ENCODE measurements at regions not wholly inside any gene's neighbourhood (a gene's known extent, or its start where the extent isn't known, plus 50 kb on each side); places are given as distances from the start of the nearest gene placed in this dataset.
"Not testable (repeated sequence)": the region's sequence is repeated elsewhere in the genome, so short reads cannot be mapped to it uniquely, and the experiment has no call there.

DNA sequence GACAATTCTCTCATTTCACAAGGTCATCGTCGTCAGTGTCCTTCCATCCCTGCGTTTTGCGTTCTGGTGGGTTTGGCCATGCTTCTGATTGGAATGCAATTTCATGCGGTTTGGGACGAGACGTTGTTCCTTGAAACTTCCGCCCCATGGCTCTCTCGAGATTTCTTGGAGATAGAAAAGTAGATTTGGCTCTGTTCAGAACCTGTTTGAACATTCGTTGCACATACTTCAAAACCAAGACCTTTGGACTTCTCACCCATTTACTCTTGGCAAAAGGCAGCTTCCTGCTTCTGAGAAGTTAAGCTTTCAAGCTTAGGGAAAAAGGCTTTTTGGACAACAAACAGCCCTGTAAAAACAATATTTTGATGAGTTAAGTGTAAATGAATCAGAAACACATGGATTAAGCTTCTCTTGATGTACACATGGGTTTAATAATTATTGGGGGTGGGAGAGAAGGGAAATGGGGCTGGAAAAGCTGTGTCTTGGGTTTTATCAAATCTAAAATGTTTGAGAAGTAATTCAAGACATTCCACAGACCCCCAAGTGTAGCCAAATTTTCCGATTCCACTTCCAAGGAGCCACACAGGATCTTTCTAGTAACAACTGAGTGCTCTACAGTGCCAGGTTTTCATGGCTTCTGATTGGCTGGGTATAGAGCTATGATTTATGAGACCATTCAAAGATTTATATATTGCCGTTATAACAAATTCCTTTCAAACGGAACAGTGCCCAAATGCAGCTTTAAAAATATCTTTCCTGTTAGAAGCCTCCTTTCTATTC, 467.2 kb downstream of the MED13L start:
- DNase-seq: no peak

DNA sequence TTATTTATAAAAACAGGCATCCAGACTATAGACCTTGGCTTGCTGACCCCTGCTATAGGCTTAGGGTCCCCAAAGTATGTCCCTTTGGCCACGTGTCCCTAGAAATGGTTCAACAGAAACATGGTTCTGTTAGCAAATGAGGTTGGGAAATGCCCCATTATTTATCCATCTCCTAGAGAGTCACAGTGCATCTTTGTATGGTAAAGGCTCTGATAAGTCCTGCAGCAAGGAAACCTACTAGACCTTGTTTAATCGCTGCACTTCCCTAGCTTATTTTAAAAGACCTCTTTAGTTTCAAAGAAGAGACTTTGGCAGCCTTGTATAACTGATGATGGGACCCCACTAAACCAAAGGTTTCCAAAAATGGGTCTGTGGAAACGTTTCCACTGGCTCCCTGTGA, 471.5 kb downstream of the MED13L start:
- no peak for DNase-seq

GRCh38 chr12:115802767-115803166, 474.7 kb downstream of the MED13L start:
- no peak for DNase-seq

GRCh38 chr12:115801871-115802270, 475.6 kb downstream of the MED13L start:
- no peak for DNase-seq

DNA sequence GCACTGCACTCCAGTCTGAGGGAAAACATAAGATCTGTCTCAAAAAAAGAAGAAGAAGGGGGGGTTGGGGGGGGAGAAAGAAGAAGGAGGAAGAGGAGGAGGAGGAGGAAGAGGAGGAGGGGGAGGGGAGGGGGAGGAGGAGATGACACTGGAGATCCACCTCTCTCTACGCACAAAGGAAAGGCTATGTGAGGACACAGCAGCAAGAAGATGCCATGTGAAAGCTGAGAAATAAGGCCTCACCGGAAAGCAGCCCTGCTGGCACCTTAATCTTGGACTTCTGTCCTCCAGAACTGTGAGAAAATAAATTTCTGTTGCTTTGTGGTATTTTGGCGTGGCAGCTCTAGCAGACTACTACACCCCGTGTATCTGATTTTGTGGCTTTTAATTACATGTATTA, 477.9 kb downstream of the MED13L start:
- DNase-seq: no peak

DNA sequence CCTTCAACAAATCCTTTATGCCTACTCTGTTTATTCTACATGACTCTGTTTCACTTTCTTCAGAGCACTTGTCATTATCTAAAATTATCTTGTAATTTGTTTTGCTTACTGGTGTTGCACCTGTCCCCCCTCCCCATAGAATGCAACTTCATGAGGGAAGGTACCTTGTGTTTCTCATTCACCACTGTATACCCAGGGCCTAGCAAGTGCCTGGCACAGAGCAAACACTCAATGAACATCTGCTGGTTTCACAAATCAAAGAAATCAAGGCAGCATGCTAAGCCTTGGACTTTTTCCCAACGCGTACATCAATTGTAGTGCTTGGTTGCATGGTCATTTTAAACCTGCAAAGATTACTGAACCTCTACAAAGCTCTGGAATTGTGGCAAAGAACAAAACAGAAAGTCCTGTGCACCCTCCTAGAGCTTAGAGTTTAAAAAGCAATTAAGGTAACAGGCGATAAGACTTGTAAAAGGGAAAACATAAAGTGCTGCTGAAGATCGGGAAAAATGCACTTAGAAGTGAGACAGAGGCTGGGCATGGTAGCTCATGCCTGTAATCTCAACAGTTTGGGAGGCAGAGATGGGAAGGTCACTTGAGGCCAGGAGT, 479.1 kb downstream of the MED13L start:
- DNase-seq: no peak

DNA sequence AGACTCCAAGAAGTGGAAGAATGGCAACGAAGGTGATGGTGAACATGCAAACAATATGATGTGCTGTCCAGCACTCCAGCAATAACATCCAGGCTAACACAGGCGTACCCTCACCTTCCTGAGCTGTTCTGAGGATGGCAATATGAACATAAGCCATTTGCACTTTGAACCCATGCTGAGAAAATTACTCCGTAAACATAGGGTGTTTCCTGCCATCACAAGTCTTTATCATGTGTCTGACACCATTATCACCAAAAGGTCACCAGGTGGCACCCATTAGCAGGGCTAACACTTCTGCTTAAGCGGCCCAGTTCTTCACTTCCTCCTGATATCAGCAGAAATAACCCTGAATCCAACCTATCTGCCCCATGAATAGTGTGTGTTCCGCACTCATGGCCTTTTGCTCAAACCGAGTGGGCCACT, 482.8 kb downstream of the MED13L start:
- DNase-seq: no peak

DNA sequence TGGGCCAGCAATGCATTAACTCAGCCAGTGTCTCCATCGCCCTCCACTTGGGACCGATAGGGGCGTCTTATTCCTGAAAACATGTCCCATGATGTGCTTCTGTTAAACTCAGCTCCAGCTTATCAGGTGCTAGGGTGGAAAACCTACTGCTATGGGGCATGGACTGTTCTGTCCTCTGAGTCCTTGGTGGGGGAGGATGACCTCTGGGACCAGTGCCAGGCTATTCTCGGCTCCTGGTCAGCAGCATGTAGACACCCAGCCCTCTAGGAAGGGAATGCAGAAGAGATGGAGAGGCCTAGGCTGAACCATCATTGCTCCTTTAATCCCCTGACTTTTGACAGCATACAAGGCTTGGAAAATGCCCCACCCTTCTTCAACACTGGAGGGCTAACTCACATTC, 486.2 kb downstream of the MED13L start:
- no peak for DNase-seq

- DNase-seq: no peak
These were observed 487.0 kb downstream of the MED13L start for GRCh38 chr12:115790526-115790925.

DNA sequence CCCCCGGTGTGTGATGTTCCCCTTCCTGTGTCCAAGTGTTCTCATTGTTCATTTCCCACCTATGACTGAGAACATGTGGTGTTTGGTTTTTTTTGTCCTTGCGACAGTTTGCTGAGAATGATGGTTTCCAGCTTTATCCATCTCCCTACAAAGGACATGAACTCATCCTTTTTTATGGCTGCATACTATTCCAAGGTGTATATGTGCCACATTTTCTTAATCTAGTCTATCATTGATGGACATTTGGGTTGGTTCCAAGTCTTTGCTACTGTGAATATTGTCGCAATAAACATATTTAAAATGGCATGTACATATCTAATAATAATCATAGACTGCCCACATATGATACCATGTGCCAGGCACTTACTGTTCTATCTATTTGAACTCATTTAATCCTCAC, 491.0 kb downstream of the MED13L start:
- not testable (repeated sequence) for DNase-seq

DNA sequence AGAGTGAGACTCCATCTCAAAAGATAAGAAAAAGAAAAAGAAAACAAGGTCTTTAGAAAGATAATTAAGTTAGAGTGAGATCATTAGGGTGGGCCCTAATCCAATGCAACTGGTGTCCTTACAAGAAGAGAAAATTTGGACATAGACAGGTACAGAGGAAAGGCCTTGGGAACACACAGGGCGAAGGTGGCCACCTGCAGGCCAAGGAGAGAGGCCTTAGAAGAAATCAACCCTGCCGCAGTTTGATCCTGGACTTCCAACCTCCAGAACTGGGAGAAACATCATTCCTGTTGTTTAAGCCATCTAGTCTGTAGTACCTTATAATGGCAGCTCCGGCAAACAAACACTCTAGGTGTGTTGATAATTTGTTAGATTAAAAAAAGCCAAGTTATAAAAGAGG, 491.9 kb downstream of the MED13L start:
- no peak for DNase-seq

DNA sequence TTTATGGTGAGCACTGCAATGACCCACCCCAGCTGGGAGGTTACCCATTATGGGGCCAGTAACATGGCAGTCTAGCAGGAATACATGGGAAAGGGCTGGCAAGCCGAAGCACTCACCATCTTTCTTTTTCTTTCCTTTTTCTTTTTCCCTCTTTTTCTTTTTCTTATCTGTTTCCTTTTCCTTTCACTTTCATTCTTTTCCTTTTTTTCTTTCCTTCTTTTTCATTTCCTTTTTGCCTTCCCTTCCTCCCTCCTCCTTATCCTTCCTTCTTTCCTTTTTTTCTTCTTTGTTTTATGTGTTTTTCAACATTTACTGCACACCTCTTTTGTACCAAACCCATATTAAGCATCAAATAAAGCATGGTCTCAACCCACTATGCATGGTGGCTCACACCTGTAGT, 501.1 kb downstream of the MED13L start:
- DNase-seq: no peak

DNA sequence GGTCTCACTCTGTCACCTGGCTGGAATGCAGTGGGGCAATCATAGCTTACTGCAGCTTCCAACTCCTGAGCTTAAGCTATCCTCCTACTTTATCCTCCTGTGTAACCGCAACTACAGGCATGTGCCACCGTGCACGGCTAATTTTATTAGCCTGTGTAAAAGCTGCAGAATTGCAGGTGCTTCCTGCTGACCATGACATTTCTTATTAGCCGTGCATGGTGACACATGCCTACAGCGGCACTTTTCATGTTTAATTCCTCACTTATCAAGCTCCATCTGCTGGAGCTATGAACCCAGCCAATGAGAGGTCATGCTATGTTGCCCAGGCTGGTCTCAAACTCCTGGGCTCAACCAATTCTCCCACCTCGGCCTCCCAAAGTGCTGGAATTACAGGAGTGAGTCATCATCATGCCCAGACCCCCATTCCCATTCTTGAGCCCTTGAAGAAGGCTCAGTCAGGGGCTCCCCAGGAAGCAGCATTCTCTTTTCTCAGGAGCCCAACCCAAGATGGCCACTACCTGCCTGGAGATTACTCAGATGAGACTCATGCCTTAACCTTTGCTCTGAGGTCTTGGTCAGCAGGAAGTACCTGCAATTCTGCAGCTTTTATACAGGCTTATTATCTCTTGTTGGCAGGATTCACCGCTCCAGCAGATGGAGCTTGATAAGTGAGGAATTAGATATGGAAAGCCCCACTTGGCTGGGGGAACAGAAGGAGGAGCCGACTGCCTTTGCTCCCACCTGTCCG, 503.2 kb downstream of the MED13L start:
- no peak for DNase-seq

GRCh38 chr12:115771601-115772000, 505.9 kb downstream of the MED13L start:
- no peak for DNase-seq

DNA sequence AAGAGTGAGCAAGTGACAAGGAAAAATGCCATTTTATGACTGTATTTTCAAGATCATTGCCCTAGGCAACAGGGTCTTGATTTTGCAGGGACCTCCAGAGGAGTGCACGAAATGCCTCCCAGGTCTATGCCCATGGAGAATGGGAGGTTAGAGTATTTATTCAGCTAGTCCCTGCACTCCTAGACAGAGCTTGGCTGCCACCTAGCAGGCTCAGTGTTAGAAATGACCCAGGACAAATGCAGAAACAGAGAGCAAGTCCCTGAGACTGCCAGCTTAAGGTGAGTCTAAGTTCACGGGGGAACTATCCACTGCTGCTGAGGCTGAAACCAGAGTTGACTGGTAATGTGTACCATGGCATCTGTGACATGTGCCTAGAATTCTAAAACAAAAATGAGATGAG, 506.4 kb downstream of the MED13L start:
- no peak for DNase-seq

GRCh38 chr12:115770643-115771042, 506.9 kb downstream of the MED13L start:
- DNase-seq: no peak

GRCh38 chr12:115767916-115768315, 509.6 kb downstream of the MED13L start:
- DNase-seq: no peak

DNA sequence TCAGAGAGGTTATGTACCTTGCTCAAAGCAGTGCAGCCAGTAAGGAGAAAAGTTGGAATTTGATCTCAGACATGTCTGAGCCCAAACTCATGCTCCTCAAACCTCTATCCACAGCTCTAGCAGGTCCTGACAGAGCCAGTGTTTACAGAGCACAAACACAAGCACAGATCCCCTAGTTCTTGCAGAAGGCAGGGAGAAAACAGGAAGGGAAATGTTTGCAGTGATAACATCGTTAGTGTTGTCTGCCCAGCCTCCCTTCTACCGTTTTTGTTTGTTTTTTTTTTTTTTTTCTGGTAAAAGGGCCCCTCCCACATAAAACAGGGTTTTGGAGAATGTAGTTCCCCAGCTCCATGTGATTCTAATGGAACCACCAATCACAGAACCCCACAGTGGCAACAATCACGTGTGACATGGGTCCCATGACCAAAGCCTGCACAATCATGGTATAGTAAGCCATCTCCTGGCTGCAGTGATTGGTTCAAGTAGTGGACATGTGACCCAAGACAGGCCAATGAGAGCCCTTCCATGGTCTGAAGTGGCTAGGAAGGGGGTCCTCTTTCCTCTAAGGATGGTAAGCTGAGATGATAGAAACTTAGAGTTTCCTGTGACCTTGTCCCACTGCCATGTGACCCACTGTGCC, 513.4 kb downstream of the MED13L start:
- no peak for DNase-seq

DNA sequence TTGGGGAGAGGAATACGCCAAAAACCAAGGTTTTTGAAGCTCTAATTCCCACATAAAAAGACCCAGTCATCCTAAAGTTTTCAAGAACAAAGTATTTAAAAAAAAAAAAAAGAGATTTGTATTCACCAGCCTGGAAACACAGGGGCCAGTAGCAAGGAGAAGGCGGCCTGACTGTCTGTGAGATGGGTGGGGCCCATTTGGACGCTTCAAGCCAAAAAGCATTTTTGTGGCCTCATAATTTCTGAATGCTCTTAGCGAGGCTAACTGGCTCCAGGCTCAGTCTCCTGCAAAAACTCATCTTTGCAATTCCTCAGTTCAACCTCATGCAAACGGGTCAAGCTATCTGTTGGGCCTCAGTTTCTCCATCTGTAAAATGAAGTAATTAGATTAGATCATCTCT, 514.1 kb downstream of the MED13L start:
- DNase-seq: no peak

- no peak for DNase-seq
These were observed 514.6 kb downstream of the MED13L start for GRCh38 chr12:115762936-115763335.

GRCh38 chr12:115761784-115762183, 515.7 kb downstream of the MED13L start:
- no peak for DNase-seq

DNA sequence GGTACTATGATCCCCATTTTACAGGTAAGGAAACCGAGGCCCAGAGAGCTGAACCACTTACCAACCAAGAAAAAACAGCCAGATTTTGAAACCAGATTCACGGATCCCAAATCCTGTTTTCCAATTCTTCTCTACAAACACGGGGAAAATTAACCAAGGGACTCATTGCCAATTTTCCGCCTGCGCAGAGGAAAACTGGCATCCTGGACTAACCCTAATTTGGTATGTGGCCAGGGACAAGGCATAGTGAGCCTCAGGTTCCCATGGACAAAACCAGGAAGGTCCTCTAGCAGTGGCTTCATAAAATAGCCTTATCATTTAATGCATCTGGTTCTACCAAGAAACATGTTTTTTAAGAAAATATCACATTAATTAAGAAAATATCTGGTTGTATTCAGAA, 517.3 kb downstream of the MED13L start:
- no peak for DNase-seq

All from right kidney (tissue), 1 donor.